ENCODE measurements at regions not wholly inside any gene's neighbourhood (a gene's known extent, or its start where the extent isn't known, plus 50 kb on each side); places are given as distances from the start of the nearest gene placed in this dataset.

DNA sequence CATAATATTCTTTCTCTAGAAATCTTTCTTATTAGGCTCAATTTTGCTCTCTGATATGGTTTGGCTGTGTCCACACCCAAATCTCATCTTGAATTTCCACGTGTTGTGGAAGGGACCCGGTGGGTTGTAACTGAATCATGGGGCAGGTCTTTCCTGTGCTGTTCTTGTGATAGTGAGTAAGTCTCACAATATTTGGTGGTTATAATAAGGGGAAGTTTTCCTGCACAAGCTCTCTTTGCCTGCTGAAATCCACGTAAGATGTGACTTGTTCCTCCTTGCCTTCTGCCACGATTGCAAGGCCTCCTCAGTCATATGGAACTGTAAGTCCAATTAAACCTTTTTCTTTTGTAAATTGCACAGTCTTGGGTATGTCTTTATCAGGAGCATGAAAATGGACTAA, 73.8 kb downstream of the CAVIN2 start (continued):
- TF ChIP-seq, protein P1, sequence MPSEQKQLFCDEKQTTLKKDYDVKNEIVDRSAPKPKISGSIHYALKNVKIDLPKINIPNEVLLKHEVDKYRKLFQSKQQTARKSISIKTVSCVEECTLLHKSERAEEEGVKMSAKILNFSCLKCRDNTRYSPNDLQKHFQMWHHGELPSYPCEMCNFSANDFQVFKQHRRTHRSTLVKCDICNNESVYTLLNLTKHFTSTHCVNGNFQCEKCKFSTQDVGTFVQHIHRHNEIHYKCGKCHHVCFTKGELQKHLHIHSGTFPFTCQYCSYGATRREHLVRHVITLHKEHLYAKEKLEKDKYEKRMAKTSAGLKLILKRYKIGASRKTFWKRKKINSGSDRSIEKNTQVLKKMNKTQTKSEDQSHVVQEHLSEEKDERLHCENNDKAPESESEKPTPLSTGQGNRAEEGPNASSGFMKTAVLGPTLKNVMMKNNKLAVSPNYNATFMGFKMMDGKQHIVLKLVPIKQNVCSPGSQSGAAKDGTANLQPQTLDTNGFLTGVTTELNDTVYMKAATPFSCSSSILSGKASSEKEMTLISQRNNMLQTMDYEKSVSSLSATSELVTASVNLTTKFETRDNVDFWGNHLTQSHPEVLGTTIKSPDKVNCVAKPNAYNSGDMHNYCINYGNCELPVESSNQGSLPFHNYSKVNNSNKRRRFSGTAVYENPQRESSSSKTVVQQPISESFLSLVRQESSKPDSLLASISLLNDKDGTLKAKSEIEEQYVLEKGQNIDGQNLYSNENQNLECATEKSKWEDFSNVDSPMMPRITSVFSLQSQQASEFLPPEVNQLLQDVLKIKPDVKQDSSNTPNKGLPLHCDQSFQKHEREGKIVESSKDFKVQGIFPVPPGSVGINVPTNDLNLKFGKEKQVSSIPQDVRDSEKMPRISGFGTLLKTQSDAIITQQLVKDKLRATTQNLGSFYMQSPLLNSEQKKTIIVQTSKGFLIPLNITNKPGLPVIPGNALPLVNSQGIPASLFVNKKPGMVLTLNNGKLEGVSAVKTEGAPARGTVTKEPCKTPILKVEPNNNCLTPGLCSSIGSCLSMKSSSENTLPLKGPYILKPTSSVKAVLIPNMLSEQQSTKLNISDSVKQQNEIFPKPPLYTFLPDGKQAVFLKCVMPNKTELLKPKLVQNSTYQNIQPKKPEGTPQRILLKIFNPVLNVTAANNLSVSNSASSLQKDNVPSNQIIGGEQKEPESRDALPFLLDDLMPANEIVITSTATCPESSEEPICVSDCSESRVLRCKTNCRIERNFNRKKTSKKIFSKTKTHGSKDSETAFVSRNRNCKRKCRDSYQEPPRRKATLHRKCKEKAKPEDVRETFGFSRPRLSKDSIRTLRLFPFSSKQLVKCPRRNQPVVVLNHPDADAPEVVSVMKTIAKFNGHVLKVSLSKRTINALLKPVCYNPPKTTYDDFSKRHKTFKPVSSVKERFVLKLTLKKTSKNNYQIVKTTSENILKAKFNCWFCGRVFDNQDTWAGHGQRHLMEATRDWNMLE (tag by site-specific recombination; conservative IDR thresholded peaks at IDR 0.05; ENCODE audit: low read depth): no peak
- TF ChIP-seq ZNF26 (tag by site-specific recombination; IDR thresholded peaks at IDR 0.05) (no peak), SP3 (tag by site-specific recombination; IDR thresholded peaks at IDR 0.05) (no peak), ZNF704 (tag by site-specific recombination; IDR thresholded peaks at IDR 0.05) (no peak), ZNF174 (tag by site-specific recombination; IDR thresholded peaks at IDR 0.05) (no peak), ZNF211 (tag by site-specific recombination; IDR thresholded peaks at IDR 0.05; ENCODE audit: low read depth) (no peak), BCL11B (tag by site-specific recombination; IDR thresholded peaks at IDR 0.05; ENCODE audit: low read depth) (no peak)
- TF ChIP-seq, protein P2, sequence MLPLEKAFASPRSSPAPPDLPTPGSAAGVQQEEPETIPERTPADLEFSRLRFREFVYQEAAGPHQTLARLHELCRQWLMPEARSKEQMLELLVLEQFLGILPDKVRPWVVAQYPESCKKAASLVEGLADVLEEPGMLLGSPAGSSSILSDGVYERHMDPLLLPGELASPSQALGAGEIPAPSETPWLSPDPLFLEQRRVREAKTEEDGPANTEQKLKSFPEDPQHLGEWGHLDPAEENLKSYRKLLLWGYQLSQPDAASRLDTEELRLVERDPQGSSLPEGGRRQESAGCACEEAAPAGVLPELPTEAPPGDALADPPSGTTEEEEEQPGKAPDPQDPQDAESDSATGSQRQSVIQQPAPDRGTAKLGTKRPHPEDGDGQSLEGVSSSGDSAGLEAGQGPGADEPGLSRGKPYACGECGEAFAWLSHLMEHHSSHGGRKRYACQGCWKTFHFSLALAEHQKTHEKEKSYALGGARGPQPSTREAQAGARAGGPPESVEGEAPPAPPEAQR (tag by site-specific recombination; IDR thresholded peaks at IDR 0.05): no peak

GRCh38 chr2:191777351-191777750, 69.5 kb downstream of the CAVIN2 start:
- CTCF ChIA-PET: no interaction called here
- POLR2A ChIA-PET: no interaction called here
- no peak overlapping the region for H3K4me3 ChIP-seq (ENCODE audit: low read depth, low read length)
- H3K9me3 ChIP-seq (ENCODE audit: control insufficient read depth, insufficient read depth, low read depth, low read length): no peaks in the 10 kb centered on the region
- H3K4me1 ChIP-seq (ENCODE audit: control insufficient read depth, insufficient read depth, low read length): no peaks in the 10 kb centered on the region
- TF ChIP-seq ZNF391 (tag by site-specific recombination; IDR thresholded peaks at IDR 0.05; ENCODE audit: borderline replicate concordance, low read depth) (no peak), ZFP41 (tag by site-specific recombination; IDR thresholded peaks at IDR 0.05; ENCODE audit: borderline replicate concordance) (no peak), ZNF76 (tag by site-specific recombination; IDR thresholded peaks at IDR 0.05; ENCODE audit: borderline replicate concordance, low read depth) (no peak), ZNF791 (tag by site-specific recombination; IDR thresholded peaks at IDR 0.05) (no peak), ZNF670 (tag by site-specific recombination; IDR thresholded peaks at IDR 0.05; ENCODE audit: low read depth) (no peak), KLF10 (tag by site-specific recombination; IDR thresholded peaks at IDR 0.05) (no peak), SP2 (tag by site-specific recombination; IDR thresholded peaks at IDR 0.05) (no peak), ZNF211 (tag by site-specific recombination; IDR thresholded peaks at IDR 0.05; ENCODE audit: low read depth) (no peak), ZNF792 (tag by site-specific recombination; IDR thresholded peaks at IDR 0.05) (no peak), ZNF426 (tag by site-specific recombination; IDR thresholded peaks at IDR 0.05) (no peak), ZNF777 (tag by site-specific recombination; IDR thresholded peaks at IDR 0.05; ENCODE audit: borderline replicate concordance) (no peak), RBAK (tag by site-specific recombination; IDR thresholded peaks at IDR 0.05) (no peak), ZNF433 (tag by site-specific recombination; IDR thresholded peaks at IDR 0.05; ENCODE audit: low read depth) (no peak), ZNF2 (tag by site-specific recombination; IDR thresholded peaks at IDR 0.05) (no peak), SP7 (tag by site-specific recombination; IDR thresholded peaks at IDR 0.05) (no peak), KLF16 (tag by site-specific recombination; IDR thresholded peaks at IDR 0.05) (no peak)
- TF ChIP-seq, protein P3, sequence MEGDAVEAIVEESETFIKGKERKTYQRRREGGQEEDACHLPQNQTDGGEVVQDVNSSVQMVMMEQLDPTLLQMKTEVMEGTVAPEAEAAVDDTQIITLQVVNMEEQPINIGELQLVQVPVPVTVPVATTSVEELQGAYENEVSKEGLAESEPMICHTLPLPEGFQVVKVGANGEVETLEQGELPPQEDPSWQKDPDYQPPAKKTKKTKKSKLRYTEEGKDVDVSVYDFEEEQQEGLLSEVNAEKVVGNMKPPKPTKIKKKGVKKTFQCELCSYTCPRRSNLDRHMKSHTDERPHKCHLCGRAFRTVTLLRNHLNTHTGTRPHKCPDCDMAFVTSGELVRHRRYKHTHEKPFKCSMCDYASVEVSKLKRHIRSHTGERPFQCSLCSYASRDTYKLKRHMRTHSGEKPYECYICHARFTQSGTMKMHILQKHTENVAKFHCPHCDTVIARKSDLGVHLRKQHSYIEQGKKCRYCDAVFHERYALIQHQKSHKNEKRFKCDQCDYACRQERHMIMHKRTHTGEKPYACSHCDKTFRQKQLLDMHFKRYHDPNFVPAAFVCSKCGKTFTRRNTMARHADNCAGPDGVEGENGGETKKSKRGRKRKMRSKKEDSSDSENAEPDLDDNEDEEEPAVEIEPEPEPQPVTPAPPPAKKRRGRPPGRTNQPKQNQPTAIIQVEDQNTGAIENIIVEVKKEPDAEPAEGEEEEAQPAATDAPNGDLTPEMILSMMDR (tag by site-specific recombination; IDR thresholded peaks at IDR 0.05): no peak
- H3K27ac ChIP-seq (ENCODE audit: extremely low read depth, low read depth, low read length): no peak overlapping the region
- H3K36me3 ChIP-seq (ENCODE audit: control insufficient read depth in 2 of 2, insufficient read depth in 1 of 2, low read length in 2 of 2): no peaks in the 10 kb centered on the region

All from HEK293 (cell line).